NT2/D1 (cell line): ENCODE measurements at regions not wholly inside any gene's neighbourhood (a gene's known extent, or its start where the extent isn't known, plus 50 kb on each side); places are given as distances from the start of the nearest gene placed in this dataset.

Experiments used
- DNase-seq: peaks from one replicate; pipeline ENCODE4 v3.0.0-alpha.2; 2011; ENCODE audit warnings: low read depth, low spot score
- H3K27me3 ChIP-seq: 2 replicates; pipeline ENCODE4 v1.6.0; 2011; ENCODE audit warnings: mild to moderate bottlenecking; ENCODE audit not compliant: insufficient read length, insufficient read depth
- H3K36me3 ChIP-seq: 2 replicates; pipeline ENCODE4 v1.6.1; 2011; ENCODE audit warnings: mild to moderate bottlenecking, low read length, mixed read lengths; ENCODE audit not compliant: insufficient read depth, insufficient read length
- H3K4me1 ChIP-seq: 2 replicates; pipeline ENCODE4 v1.5.1; 2011; ENCODE audit not compliant: insufficient read depth, insufficient read length
- H3K4me3 ChIP-seq: 2 replicates; pipeline ENCODE4 v1.5.1; 2011; ENCODE audit warnings: low read depth; ENCODE audit not compliant: insufficient read length
- H3K9ac ChIP-seq: 2 replicates; pipeline ENCODE4 v1.6.0; 2011; ENCODE audit warnings: low read depth; ENCODE audit not compliant: insufficient read length
- H3K9me3 ChIP-seq: 2 replicates; pipeline ENCODE4 v1.5.1; 2011; ENCODE audit warnings: mild to moderate bottlenecking, low read length; ENCODE audit not compliant: insufficient read depth
- SUZ12 ChIP-seq: IDR thresholded peaks from 2 replicates; pipeline ENCODE4 v1.6.1; 2011; ENCODE audit not compliant: insufficient read length, insufficient read depth; ENCODE audit errors: extremely low read depth
- YY1 ChIP-seq: IDR thresholded peaks from 2 replicates; pipeline ENCODE4 v1.6.1; 2011; ENCODE audit not compliant: insufficient read length, insufficient read depth
- ZNF274 ChIP-seq: IDR thresholded peaks from 2 replicates; pipeline ENCODE4 v1.6.1; 2011; ENCODE audit warnings: mild to moderate bottlenecking, low read depth, low read length

- no peak overlapping the region for H3K4me3 ChIP-seq
- peaks cover 3% of the 10 kb centered on the region for H3K4me1 ChIP-seq
- no peaks in the 10 kb centered on the region for H3K27me3 ChIP-seq
- DNase-seq, result no peak
- TF ChIP-seq ZNF274, result no peak
- no peak for TF ChIP-seq YY1
- TF ChIP-seq SUZ12, result no peak
- no peaks in the 10 kb centered on the region for H3K9me3 ChIP-seq
- H3K9ac ChIP-seq, result no peak overlapping the region
- no peaks in the 10 kb centered on the region for H3K36me3 ChIP-seq
These were observed 66.7 kb upstream of the GJB5 start for GRCh38 chr1:34688006-34688741.

GRCh38 chr1:34690269-34690668 lies 64.6 kb upstream of the GJB5 start:
- no peak for DNase-seq
- no peaks in the 10 kb centered on the region for H3K9me3 ChIP-seq
- no peaks in the 10 kb centered on the region for H3K4me1 ChIP-seq
- H3K4me3 ChIP-seq, result no peak overlapping the region
- no peak for TF ChIP-seq SUZ12
- TF ChIP-seq YY1, result no peak
- no peak for TF ChIP-seq ZNF274
- no peak overlapping the region for H3K9ac ChIP-seq
- no peaks in the 10 kb centered on the region for H3K36me3 ChIP-seq
- H3K27me3 ChIP-seq, result no peaks in the 10 kb centered on the region

- DNase-seq, result no peak
- no peak overlapping the region for H3K4me3 ChIP-seq
- H3K27me3 ChIP-seq, result no peaks in the 10 kb centered on the region
- no peak overlapping the region for H3K9ac ChIP-seq
- H3K4me1 ChIP-seq, result no peaks in the 10 kb centered on the region
- TF ChIP-seq SUZ12, result no peak
- TF ChIP-seq ZNF274, result no peak
- TF ChIP-seq YY1, result no peak
- H3K36me3 ChIP-seq, result no peaks in the 10 kb centered on the region
- no peaks in the 10 kb centered on the region for H3K9me3 ChIP-seq
These were observed 61.8 kb upstream of the GJB5 start for GRCh38 chr1:34693081-34693480.

- Histone ChIP-seq H3K36me3 (no peaks in the 10 kb centered on the region), H3K4me1 (no peaks in the 10 kb centered on the region), H3K4me3 (no peak overlapping the region), H3K27me3 (peaks cover 2% of the 10 kb centered on the region), H3K9me3 (no peaks in the 10 kb centered on the region), H3K9ac (no peak overlapping the region)
- TF ChIP-seq ZNF274 (no peak), YY1 (no peak), SUZ12 (no peak)
- DNase-seq, result no peak
These were observed 60.5 kb upstream of the GJB5 start for GRCh38 chr1:34694383-34694782.

- H3K9me3 ChIP-seq, result no peaks in the 10 kb centered on the region
- no peaks in the 10 kb centered on the region for H3K36me3 ChIP-seq
- H3K4me3 ChIP-seq, result no peak overlapping the region
- peaks cover 2% of the 10 kb centered on the region for H3K27me3 ChIP-seq
- no peak for TF ChIP-seq ZNF274
- TF ChIP-seq YY1, result no peak
- no peak for TF ChIP-seq SUZ12
- H3K4me1 ChIP-seq, result no peaks in the 10 kb centered on the region
- H3K9ac ChIP-seq, result no peak overlapping the region
- no peak for DNase-seq
These were observed 59.3 kb upstream of the GJB5 start for GRCh38 chr1:34695580-34695979.

GRCh38 chr1:34696230-34696629 lies 58.6 kb upstream of the GJB5 start:
- H3K4me1 ChIP-seq, result no peaks in the 10 kb centered on the region
- H3K36me3 ChIP-seq, result no peaks in the 10 kb centered on the region
- no peaks in the 10 kb centered on the region for H3K9me3 ChIP-seq
- TF ChIP-seq SUZ12 (no peak), ZNF274 (no peak), YY1 (no peak)
- no peak overlapping the region for H3K9ac ChIP-seq
- no peak overlapping the region for H3K4me3 ChIP-seq
- H3K27me3 ChIP-seq, result peaks cover 2% of the 10 kb centered on the region
- DNase-seq, result no peak

GRCh38 chr1:34696981-34697380 lies 57.9 kb upstream of the GJB5 start:
- DNase-seq, result no peak
- Histone ChIP-seq H3K4me1 (no peaks in the 10 kb centered on the region), H3K9ac (no peak overlapping the region), H3K27me3 (peaks cover 2% of the 10 kb centered on the region), H3K36me3 (no peaks in the 10 kb centered on the region), H3K9me3 (no peaks in the 10 kb centered on the region), H3K4me3 (no peak overlapping the region)
- no peak for TF ChIP-seq SUZ12
- TF ChIP-seq YY1, result no peak
- no peak for TF ChIP-seq ZNF274
